SK-N-SH treated with all-trans-retinoic acid at 6 μM for 48 hours (cell line): ENCODE measurements at regions not wholly inside any gene's neighbourhood (a gene's known extent, or its start where the extent isn't known, plus 50 kb on each side); places are given as distances from the start of the nearest gene placed in this dataset.

ENCODE experiments used
- ATAC-seq: fragments of 200-7000 bp; cut with Tn5 transposase; 3 replicates; pipeline ENCODE4 v1.9.1; 2020; ENCODE audit warnings: mild to moderate bottlenecking, moderate library complexity
- ARNTL ChIP-seq: fragments of 450-650 bp; formaldehyde crosslinking; IDR thresholded peaks from 2 replicates; pipeline ENCODE4 v1.5.0; 2020; ENCODE audit warnings: low read depth, mild to moderate bottlenecking, moderate library complexity, borderline replicate concordance
- BACH2 ChIP-seq: fragments of 250-450 bp; sonication (Bioruptor Pico); IDR thresholded peaks from 2 replicates; pipeline ENCODE4 v1.9.0; 2021; ENCODE audit warnings: mild to moderate bottlenecking, borderline replicate concordance
- CREB5 ChIP-seq: fragments of 250-450 bp; sonication (Bioruptor Pico); IDR thresholded peaks from 2 replicates; pipeline ENCODE4 v1.5.1; 2020; ENCODE audit warnings: low read depth, mild to moderate bottlenecking, moderate library complexity
- CSDC2 ChIP-seq: fragments of 250-450 bp; sonication (Bioruptor Pico); IDR thresholded peaks from 2 replicates; pipeline ENCODE4 v1.5.0; 2020; ENCODE audit warnings: mild to moderate bottlenecking, moderate library complexity
- ESRRG ChIP-seq: fragments of 250-450 bp; sonication (Bioruptor Pico); IDR thresholded peaks from 2 replicates; pipeline ENCODE4 v1.6.1; 2021; ENCODE audit warnings: mild to moderate bottlenecking
- GLIS3 ChIP-seq: fragments of 250-450 bp; sonication (Bioruptor Pico); IDR thresholded peaks from 2 replicates; pipeline ENCODE4 v1.5.0; 2020; ENCODE audit warnings: mild to moderate bottlenecking, moderate library complexity
- ISL1 ChIP-seq: fragments of 250-450 bp; sonication (Bioruptor Pico); IDR thresholded peaks from 2 replicates; pipeline ENCODE4 v2.1.2; 2022; ENCODE audit warnings: mild to moderate bottlenecking, moderate library complexity
- OSR1 ChIP-seq: fragments of 250-450 bp; sonication (Bioruptor Pico); IDR thresholded peaks from 2 replicates; pipeline ENCODE4 v1.8.0; 2022; ENCODE audit warnings: moderate library complexity, mild to moderate bottlenecking, inconsistent platforms
- PATZ1 ChIP-seq: fragments of 250-450 bp; sonication (Bioruptor Pico); IDR thresholded peaks from 2 replicates; pipeline ENCODE4 v1.8.0; 2020; ENCODE audit warnings: mild to moderate bottlenecking, moderate library complexity, borderline replicate concordance
- POU6F1 ChIP-seq: fragments of 250-450 bp; sonication (Bioruptor Pico); IDR thresholded peaks from 2 replicates; pipeline ENCODE4 v1.8.0; 2021; ENCODE audit warnings: low read depth, mild to moderate bottlenecking, moderate library complexity, borderline replicate concordance
- PPARA ChIP-seq: fragments of 250-450 bp; sonication (Bioruptor Pico); IDR thresholded peaks from 2 replicates; pipeline ENCODE4 v1.5.0; 2020; ENCODE audit warnings: mild to moderate bottlenecking, borderline replicate concordance
- RARB ChIP-seq: fragments of 250-450 bp; sonication (Bioruptor Pico); IDR thresholded peaks from 2 replicates; pipeline ENCODE4 v1.8.0; 2021; ENCODE audit warnings: mild to moderate bottlenecking, moderate library complexity
- SNAI2 ChIP-seq: fragments of 250-450 bp; sonication (Bioruptor Pico); IDR thresholded peaks from 2 replicates; pipeline ENCODE4 v1.5.0; 2020; ENCODE audit warnings: mild to moderate bottlenecking, moderate library complexity
- TOX ChIP-seq: fragments of 250-450 bp; sonication (Bioruptor Pico); IDR thresholded peaks from 2 replicates; pipeline ENCODE4 v1.8.0; 2021; ENCODE audit warnings: mild to moderate bottlenecking, moderate library complexity, borderline replicate concordance
- TSHZ2 ChIP-seq: fragments of 250-450 bp; sonication (Bioruptor Pico); IDR thresholded peaks from 2 replicates; pipeline ENCODE4 v1.5.0; 2020; ENCODE audit warnings: mild to moderate bottlenecking, moderate library complexity
- ZC3H10 ChIP-seq: fragments of 250-450 bp; sonication (Bioruptor Pico); IDR thresholded peaks from 2 replicates; pipeline ENCODE4 v1.5.1; 2021; ENCODE audit warnings: mild to moderate bottlenecking, moderate library complexity
- ZFP3 ChIP-seq: fragments of 250-450 bp; sonication (Bioruptor Pico); IDR thresholded peaks from 2 replicates; pipeline ENCODE4 v1.5.0; 2020; ENCODE audit warnings: mild to moderate bottlenecking, moderate library complexity
- ZNF565 ChIP-seq: fragments of 450-650 bp; formaldehyde crosslinking; conservative IDR thresholded peaks from 2 replicates; pipeline ENCODE4 v1.5.0; 2020; ENCODE audit warnings: low read depth, mild to moderate bottlenecking, moderate library complexity
- ZNF70 ChIP-seq: fragments of 450-650 bp; formaldehyde crosslinking; IDR thresholded peaks from 2 replicates; pipeline ENCODE4 v1.5.0; 2020; ENCODE audit warnings: mild to moderate bottlenecking, moderate library complexity
- ZNF8 ChIP-seq: fragments of 450-650 bp; formaldehyde crosslinking; IDR thresholded peaks from 2 replicates; pipeline ENCODE4 v1.5.0; 2020; ENCODE audit warnings: mild to moderate bottlenecking, moderate library complexity

- no peak for ATAC-seq
- TF ChIP-seq TSHZ2 (CRISPR knock-in tag) (no peak), RARB (CRISPR knock-in tag) (no peak), ESRRG (CRISPR knock-in tag) (no peak), PPARA (CRISPR knock-in tag) (no peak), CSDC2 (CRISPR knock-in tag) (no peak), CREB5 (CRISPR knock-in tag) (no peak)
- TF ChIP-seq, all 23 proteins: peak for 0
Observed at GRCh38 chr9:115235221-115235620, 117.3 kb upstream of the TNC start.

GRCh38 chr9:115237385-115237998 lies 119.5 kb upstream of the TNC start:
- ATAC-seq, result no peak

GRCh38 chr9:115240676-115241075 lies 122.7 kb upstream of the TNC start:
- ATAC-seq, result no peak
- TF ChIP-seq GLIS3 (CRISPR knock-in tag), result no peak
- TF ChIP-seq SNAI2 (CRISPR knock-in tag), result no peak
- TF ChIP-seq CSDC2 (CRISPR knock-in tag), result no peak
- TF ChIP-seq OSR1 (CRISPR knock-in tag), result no peak
- no peak for TF ChIP-seq TSHZ2 (CRISPR knock-in tag)
- TF ChIP-seq POU6F1 (CRISPR knock-in tag), result no peak
- TF ChIP-seq RARB (CRISPR knock-in tag), result no peak
- TF ChIP-seq PPARA (CRISPR knock-in tag), result no peak
- TF ChIP-seq PATZ1 (CRISPR knock-in tag), result no peak
- no peak for TF ChIP-seq BACH2 (CRISPR knock-in tag)
- no peak for TF ChIP-seq ZC3H10 (CRISPR knock-in tag)
- no peak for TF ChIP-seq ZFP3
- TF ChIP-seq ZNF565 (CRISPR knock-in tag), result no peak
- TF ChIP-seq ZNF70 (CRISPR knock-in tag), result no peak
- no peak for TF ChIP-seq ARNTL (CRISPR knock-in tag)

More at GRCh38 chr9:115237385-115237998, 119.5 kb upstream of the TNC start:
- TF ChIP-seq OSR1 (CRISPR knock-in tag), result no peak
- no peak for TF ChIP-seq ZNF8 (CRISPR knock-in tag)
- no peak for TF ChIP-seq POU6F1 (CRISPR knock-in tag)
- no peak for TF ChIP-seq ZFP3
- TF ChIP-seq ZNF565 (CRISPR knock-in tag), result no peak
- no peak for TF ChIP-seq ISL1 (CRISPR knock-in tag)
- TF ChIP-seq PPARA (CRISPR knock-in tag), result no peak
- no peak for TF ChIP-seq TOX (CRISPR knock-in tag)
- no peak for TF ChIP-seq SNAI2 (CRISPR knock-in tag)
